ENCODE measurements at regions not wholly inside any gene's neighbourhood (a gene's known extent, or its start where the extent isn't known, plus 50 kb on each side); places are given as distances from the start of the nearest gene placed in this dataset.

DNA sequence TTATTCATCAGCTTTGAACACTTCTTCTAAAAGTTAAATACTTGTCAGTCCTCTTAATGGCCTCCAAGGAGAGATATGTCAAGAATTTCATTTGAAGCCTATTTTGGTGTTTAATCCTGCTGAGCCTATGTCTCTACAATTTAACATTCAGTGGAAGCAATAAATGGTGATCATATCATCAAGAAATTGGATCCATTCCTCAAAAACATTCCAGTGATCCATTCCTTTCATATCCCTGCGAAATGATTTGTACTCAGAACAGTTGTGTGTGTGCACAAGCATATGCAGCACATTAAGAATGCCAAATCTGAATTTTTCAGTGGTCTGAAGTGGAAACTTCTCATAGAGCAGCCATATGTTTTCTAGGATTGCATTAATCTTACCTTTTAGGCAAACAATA lies 373.7 kb upstream of the SYT1 start:
- DNase-seq, result no peak
- Histone ChIP-seq H3F3A (replicated peaks; ENCODE audit: insufficient read depth) (no peaks in the 10 kb centered on the region), H3K9me3 (no peaks in the 10 kb centered on the region), H3K9me2 (no peaks in the 10 kb centered on the region), H3K4me3 (ENCODE audit: low read depth in 2 of 2, low read length in 1 of 2) (no peak overlapping the region), H3K36me3 (replicated peaks in 1 of 2; ENCODE audit: control insufficient read depth in 1 of 2, insufficient read depth in 2 of 2, low read length in 1 of 2) (no peaks in the 10 kb centered on the region), H2AFZ (ENCODE audit: low read depth) (no peak overlapping the region), H3K79me2 (ENCODE audit: insufficient read depth) (no peaks in the 10 kb centered on the region), H3K27me3 (ENCODE audit: insufficient read depth) (no peaks in the 10 kb centered on the region), H3K4me2 (no peak overlapping the region), H4K20me1 (ENCODE audit: insufficient read depth) (no peaks in the 10 kb centered on the region), H3K27ac (ENCODE audit: low read depth in 2 of 2, low read length in 1 of 2) (peak overlapping the region in 1 of 2 experiments; percentile 9; a peak in 1 of 4 replicates), H3K4me1 (ENCODE audit: control insufficient read depth in 1 of 2, insufficient read depth in 2 of 2, low read depth in 1 of 2, low read length in 1 of 2) (no peaks in the 10 kb centered on the region), H3K9ac (no peak overlapping the region)
- POLR2A ChIA-PET, result no interaction called here
- WGBS (ENCODE audit: low lambda C conversion rate), result 27% methylated on average over 1 of the region's 1 CpG
- TF ChIP-seq, protein P1, sequence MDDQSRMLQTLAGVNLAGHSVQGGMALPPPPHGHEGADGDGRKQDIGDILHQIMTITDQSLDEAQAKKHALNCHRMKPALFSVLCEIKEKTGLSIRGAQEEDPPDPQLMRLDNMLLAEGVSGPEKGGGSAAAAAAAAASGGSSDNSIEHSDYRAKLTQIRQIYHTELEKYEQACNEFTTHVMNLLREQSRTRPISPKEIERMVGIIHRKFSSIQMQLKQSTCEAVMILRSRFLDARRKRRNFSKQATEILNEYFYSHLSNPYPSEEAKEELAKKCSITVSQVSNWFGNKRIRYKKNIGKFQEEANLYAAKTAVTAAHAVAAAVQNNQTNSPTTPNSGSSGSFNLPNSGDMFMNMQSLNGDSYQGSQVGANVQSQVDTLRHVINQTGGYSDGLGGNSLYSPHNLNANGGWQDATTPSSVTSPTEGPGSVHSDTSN (IDR thresholded peaks at IDR 0.05), result peak; percentile 19; the same call in 1 of the 2 replicates
- TF ChIP-seq SMC3 (IDR thresholded peaks at IDR 0.05; ENCODE audit: low read depth, low read length), result no peak
- CTCF ChIA-PET, result no interaction called here

DNA sequence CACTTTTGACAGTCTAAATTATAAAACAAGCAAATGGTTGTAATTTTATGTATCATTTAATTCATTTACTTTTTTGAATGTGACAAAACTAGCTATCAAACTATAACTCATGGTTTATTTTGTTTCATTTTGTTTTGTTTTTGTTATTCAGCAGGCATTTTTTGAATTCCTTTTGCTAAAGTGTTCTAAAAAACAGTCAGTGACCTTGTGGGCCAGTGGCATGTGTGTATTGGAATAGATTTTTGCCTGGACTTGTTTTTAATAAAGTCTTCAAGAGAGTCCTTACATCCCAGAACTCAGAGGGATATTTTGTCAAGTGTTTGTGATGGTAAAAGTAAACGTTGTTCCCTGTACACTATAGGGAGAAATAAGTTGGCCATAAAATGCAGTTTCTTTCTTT lies 369.7 kb upstream of the SYT1 start:
- H3K9me3 ChIP-seq, result no peaks in the 10 kb centered on the region
- H3K9ac ChIP-seq, result no peak overlapping the region
- peak overlapping the region; percentile 73; the same call in 1 of the 2 replicates for H2AFZ ChIP-seq (ENCODE audit: low read depth)
- H3K79me2 ChIP-seq (ENCODE audit: insufficient read depth), result no peaks in the 10 kb centered on the region
- no peaks in the 10 kb centered on the region for H3K9me2 ChIP-seq
- ChIA-PET POLR2A (no interaction called here), CTCF (no interaction called here)
- no peaks in the 10 kb centered on the region for H3F3A ChIP-seq (replicated peaks; ENCODE audit: insufficient read depth)
- H3K27me3 ChIP-seq (ENCODE audit: insufficient read depth), result no peaks in the 10 kb centered on the region
- DNase-seq, result no peak
- WGBS (ENCODE audit: low lambda C conversion rate), result 42% methylated on average over 1 of the region's 1 CpG
- TF ChIP-seq FOXM1 (IDR thresholded peaks at IDR 0.05; ENCODE audit: low read depth) (no peak), RAD21 (IDR thresholded peaks at IDR 0.05; ENCODE audit: low read length) (no peak), SMC3 (IDR thresholded peaks at IDR 0.05; ENCODE audit: low read depth, low read length) (no peak), SIN3A (IDR thresholded peaks at IDR 0.05; ENCODE audit: borderline replicate concordance, low read depth, low read length) (no peak), POLR2AphosphoS5 (IDR thresholded peaks at IDR 0.05; ENCODE audit: low read depth, low read length) (no peak), MEF2A (IDR thresholded peaks at IDR 0.05; ENCODE audit: borderline replicate concordance, low read depth) (no peak), JUND (IDR thresholded peaks at IDR 0.05) (no peak), ELF1 (IDR thresholded peaks at IDR 0.05) (no peak)
- TF ChIP-seq, protein P2, sequence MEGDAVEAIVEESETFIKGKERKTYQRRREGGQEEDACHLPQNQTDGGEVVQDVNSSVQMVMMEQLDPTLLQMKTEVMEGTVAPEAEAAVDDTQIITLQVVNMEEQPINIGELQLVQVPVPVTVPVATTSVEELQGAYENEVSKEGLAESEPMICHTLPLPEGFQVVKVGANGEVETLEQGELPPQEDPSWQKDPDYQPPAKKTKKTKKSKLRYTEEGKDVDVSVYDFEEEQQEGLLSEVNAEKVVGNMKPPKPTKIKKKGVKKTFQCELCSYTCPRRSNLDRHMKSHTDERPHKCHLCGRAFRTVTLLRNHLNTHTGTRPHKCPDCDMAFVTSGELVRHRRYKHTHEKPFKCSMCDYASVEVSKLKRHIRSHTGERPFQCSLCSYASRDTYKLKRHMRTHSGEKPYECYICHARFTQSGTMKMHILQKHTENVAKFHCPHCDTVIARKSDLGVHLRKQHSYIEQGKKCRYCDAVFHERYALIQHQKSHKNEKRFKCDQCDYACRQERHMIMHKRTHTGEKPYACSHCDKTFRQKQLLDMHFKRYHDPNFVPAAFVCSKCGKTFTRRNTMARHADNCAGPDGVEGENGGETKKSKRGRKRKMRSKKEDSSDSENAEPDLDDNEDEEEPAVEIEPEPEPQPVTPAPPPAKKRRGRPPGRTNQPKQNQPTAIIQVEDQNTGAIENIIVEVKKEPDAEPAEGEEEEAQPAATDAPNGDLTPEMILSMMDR (IDR thresholded peaks at IDR 0.05), result no peak
- peak overlapping the region in 1 of 2 experiments; percentile 50; a peak in 1 of 4 replicates for H3K27ac ChIP-seq (ENCODE audit: low read depth in 2 of 2, low read length in 1 of 2)
- H4K20me1 ChIP-seq (ENCODE audit: insufficient read depth), result no peaks in the 10 kb centered on the region
- no peak overlapping the region for H3K4me3 ChIP-seq (ENCODE audit: low read depth in 2 of 2, low read length in 1 of 2)
- no peak overlapping the region for H3K4me2 ChIP-seq
- no peaks in the 10 kb centered on the region for H3K4me1 ChIP-seq (ENCODE audit: control insufficient read depth in 1 of 2, insufficient read depth in 2 of 2, low read depth in 1 of 2, low read length in 1 of 2)
- no peaks in the 10 kb centered on the region for H3K36me3 ChIP-seq (replicated peaks in 1 of 2; ENCODE audit: control insufficient read depth in 1 of 2, insufficient read depth in 2 of 2, low read length in 1 of 2)

DNA sequence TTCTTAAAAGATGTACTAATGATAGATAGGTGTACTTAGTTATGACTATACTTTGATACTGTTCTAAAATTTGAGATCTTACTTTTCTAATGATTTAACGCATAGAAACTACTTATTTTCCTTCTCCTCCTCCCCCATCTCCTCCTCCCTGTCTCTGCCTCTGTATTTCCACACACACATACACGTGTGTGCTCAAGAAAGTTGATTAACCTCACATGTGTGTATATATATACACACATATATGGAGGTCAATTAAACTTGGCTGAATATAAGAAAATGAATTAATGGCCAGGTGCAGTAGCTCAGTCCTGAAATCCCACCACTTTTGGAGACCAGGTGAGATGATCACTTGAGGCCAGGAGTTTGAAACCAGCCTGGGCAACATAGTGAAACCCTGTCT lies 362.7 kb upstream of the SYT1 start:
- H3K4me2 ChIP-seq, result no peak overlapping the region
- H4K20me1 ChIP-seq (ENCODE audit: insufficient read depth), result no peaks in the 10 kb centered on the region
- no peak overlapping the region for H3K9ac ChIP-seq
- ChIA-PET POLR2A (no interaction called here), CTCF (no interaction called here)
- H3K79me2 ChIP-seq (ENCODE audit: insufficient read depth), result no peaks in the 10 kb centered on the region
- no peak overlapping the region for H3K27ac ChIP-seq (ENCODE audit: low read depth in 2 of 2, low read length in 1 of 2)
- no peaks in the 10 kb centered on the region for H3F3A ChIP-seq (replicated peaks; ENCODE audit: insufficient read depth)
- H2AFZ ChIP-seq (ENCODE audit: low read depth), result no peak overlapping the region
- H3K4me1 ChIP-seq (ENCODE audit: control insufficient read depth in 1 of 2, insufficient read depth in 2 of 2, low read depth in 1 of 2, low read length in 1 of 2), result no peaks in the 10 kb centered on the region
- H3K36me3 ChIP-seq (replicated peaks in 1 of 2; ENCODE audit: control insufficient read depth in 1 of 2, insufficient read depth in 2 of 2, low read length in 1 of 2), result no peaks in the 10 kb centered on the region
- no peak for TF ChIP-seq SMC3 (IDR thresholded peaks at IDR 0.05; ENCODE audit: low read depth, low read length)
- no peak for TF ChIP-seq CHD2 (IDR thresholded peaks at IDR 0.05; ENCODE audit: low read length, partially characterized antibody)
- no peak for TF ChIP-seq MXI1 (IDR thresholded peaks at IDR 0.05; ENCODE audit: low read depth, low read length)
- no peak for TF ChIP-seq TCF12 (IDR thresholded peaks at IDR 0.05)
- TF ChIP-seq YY1 (IDR thresholded peaks at IDR 0.05; ENCODE audit: low read depth), result no peak
- TF ChIP-seq RAD21 (IDR thresholded peaks at IDR 0.05; ENCODE audit: low read length), result no peak
- TF ChIP-seq EZH2phosphoT487 (IDR thresholded peaks at IDR 0.05; ENCODE audit: borderline replicate concordance, low read depth), result no peak
- TF ChIP-seq MEF2A (IDR thresholded peaks at IDR 0.05; ENCODE audit: borderline replicate concordance, low read depth), result no peak
- TF ChIP-seq, protein P1 (IDR thresholded peaks at IDR 0.05), result no peak
- no peaks in the 10 kb centered on the region for H3K27me3 ChIP-seq (ENCODE audit: insufficient read depth)
- no peaks in the 10 kb centered on the region for H3K9me2 ChIP-seq
- 68% methylated on average over 2 of the region's 2 CpGs for WGBS (ENCODE audit: low lambda C conversion rate)
- no peak overlapping the region for H3K4me3 ChIP-seq (ENCODE audit: low read depth in 2 of 2, low read length in 1 of 2)
- DNase-seq, result no peak
- no peaks in the 10 kb centered on the region for H3K9me3 ChIP-seq
